HG02623 (cell line): ENCODE measurements at regions not wholly inside any gene's neighbourhood (a gene's known extent, or its start where the extent isn't known, plus 50 kb on each side); places are given as distances from the start of the nearest gene placed in this dataset.
"Not testable (repeated sequence)": the region's sequence is repeated elsewhere in the genome, so short reads cannot be mapped to it uniquely, and the experiment has no call there.

Source experiments
- ATAC-seq: cut with Tn5 transposase; IDR thresholded peaks from one replicate; pipeline ENCODE4 v1.9.1; 2021; ENCODE audit warnings: moderate library complexity; ENCODE audit not compliant: unreplicated experiment

DNA sequence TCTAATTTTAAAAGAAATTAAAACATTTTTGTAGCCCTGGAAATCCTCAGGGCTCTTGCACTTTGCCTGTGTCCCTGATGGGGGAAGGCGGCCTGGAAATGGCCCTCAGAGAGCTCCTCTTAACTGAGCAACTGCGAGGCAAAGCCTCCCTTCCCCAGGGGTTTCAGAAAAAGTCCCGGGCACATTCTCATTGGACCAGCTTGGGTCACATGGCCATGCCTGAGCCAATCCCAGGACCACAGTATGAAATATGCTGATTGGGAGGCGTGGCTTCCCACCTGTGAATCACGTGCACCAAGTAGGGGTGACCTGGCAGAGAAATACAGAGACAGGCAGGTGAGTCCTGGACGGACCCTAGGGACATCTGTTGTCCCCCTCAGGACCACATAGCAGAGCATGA is 90.4 kb upstream of the SFSWAP start:
- ATAC-seq: no peak

DNA sequence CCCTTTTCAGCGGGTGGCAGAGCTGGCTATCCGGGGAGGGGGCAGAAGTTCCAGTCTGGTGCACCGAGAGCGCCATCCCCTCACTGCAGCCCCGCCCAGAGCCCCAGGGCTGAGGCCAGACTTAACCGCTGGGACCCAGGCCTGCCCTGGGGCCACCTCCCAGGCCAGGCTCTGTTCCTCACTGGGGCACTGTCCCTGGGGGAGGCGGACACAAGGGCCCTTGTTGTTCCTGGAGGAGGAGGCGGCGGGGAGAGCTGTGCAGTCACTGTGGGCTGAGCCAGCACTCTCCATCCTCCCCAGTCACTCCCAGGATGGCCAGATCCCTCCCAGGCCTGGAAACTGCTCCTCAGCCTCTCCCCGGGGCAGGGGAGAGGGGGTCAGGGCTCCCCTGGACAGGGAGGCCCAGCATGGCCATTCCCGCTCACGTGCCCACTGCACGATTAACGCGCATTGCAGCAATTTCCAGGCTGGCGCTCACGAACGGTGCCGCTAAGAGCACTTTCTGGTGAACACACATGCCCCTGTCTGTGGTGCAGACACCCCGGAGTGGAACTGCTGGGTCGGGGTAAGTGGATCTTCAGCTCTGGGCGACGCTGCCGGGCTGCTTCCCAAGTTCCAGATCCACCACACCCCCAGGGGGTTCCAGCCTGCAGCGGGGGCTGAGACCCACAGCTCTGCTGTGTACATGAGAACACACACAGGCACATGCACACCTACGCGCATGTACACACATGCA is 89.8 kb upstream of the SFSWAP start:
- ATAC-seq: no peak

DNA sequence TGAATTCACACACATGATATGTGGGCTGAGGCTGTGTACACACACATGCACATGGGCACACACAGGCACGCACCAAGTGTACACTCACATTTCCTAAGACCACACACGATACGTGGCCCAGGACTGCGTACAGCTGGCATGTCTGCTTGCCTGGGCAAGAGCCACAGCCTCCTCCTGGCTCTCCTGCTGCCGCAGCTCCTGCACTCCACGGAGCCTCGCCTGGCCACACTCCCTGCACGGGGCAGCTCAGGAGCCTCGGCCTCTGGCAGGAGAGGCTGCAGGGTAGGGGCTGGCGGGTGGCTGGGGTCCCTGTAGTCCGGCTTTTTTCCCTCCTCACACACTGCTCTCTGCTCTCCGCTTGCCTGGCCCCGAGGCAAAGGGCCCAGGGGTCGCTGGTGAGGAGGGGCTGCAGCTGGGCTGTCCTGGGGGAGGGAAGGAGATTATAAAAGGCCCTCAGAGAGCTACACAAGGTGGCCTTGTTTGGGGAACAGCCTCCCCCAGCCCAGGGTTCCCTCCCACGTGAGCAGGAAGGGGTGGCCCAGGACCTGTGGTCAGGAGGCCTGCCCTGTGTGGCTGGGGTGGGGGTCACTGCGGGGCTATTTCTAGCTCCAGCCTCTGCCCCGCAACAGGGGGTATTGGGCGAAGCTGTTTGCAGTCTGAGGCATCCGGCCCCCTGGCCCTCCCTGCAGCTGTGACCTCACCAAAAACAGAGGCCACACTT is 89.0 kb upstream of the SFSWAP start:
- ATAC-seq: no peak

DNA sequence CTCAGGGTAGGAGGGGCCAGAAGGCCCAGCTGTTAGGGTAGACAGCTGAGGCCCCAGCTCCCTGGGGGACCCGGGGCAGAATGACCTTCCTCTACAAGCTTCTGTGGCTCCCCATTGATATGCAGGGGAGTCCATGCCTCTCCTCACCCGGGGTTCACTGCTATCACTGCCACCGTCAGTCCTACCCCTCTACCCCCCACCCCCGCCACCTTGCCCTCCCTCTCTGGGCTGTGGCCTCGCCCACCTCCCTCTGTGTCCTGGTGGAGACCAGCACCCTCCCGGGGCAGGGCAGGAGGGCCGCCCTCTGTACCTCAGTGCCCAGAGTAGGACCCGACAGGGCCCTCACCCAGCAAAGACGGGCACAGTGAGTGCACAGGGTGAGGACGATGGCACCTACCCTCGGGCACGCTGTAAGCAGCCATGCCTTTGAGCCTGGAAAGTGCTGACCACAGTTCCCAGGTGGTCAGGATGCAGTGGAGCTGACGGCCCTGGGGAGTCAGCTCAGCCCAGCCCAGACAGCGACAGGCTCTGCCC is 88.4 kb upstream of the SFSWAP start:
- no peak for ATAC-seq

DNA sequence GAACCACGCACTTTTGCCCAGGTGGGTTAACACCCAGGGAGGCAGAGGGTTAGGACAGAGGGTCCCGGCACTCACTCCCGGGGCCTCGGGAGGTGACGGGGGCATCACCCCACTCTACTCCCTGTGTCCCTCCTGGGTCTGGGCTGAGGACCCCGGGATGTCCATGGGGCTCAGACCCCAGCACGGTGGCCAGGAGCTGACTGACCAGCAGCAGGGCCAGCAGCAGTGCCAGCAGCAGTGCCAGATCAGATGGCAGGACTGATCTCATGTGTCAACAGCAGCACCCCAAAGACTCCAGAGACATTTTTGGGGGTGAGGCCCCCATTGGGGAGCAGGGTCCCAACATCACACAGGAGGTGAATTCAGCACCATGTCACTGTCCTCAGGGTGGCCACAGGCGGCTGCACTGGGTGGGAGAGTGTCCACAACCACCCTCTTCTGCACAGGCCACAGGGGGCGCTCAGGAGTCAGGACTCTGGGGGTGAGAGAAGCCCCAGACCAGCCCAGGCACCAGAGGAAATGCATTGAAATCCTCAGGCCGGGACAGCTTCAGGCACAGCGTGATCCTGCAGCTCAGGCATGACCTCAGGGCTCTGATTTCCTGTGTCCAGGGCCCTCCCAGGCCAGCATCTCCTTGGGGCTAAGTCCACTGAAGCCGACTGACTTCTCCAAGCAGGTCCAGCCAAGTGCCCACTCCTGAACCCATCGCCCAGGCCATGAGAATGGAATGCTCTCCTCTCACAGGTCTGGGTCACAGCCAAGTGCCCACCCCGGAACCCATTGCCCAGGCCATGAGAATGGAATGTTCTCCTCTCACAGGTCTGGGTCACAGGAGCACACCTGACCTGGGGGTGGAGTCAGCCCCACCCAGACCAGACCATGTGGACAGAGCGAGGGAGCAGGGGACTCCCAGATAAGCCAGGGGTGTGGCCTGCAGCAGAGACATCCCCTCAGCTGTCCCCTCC is 87.2 kb upstream of the SFSWAP start:
- not testable (repeated sequence) for ATAC-seq

DNA sequence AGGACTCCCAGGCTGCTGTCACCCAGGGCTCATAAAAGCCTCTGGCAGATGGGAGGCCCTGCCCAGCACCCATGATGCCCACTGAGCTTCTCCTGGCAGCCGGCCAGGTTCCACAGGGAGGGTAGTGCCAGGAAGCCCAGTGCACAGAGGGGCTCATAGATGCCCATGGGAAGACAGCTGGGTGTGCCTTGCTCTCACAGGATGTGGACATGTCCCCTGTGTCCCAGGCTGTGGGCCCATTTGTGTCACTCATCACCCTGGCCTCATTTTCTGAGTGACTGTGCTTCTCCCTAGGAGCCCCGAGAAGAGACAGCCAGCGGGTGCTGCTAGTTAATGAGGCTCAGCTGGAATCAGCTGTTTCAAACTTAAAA is 86.5 kb upstream of the SFSWAP start:
- not testable (repeated sequence) for ATAC-seq

DNA sequence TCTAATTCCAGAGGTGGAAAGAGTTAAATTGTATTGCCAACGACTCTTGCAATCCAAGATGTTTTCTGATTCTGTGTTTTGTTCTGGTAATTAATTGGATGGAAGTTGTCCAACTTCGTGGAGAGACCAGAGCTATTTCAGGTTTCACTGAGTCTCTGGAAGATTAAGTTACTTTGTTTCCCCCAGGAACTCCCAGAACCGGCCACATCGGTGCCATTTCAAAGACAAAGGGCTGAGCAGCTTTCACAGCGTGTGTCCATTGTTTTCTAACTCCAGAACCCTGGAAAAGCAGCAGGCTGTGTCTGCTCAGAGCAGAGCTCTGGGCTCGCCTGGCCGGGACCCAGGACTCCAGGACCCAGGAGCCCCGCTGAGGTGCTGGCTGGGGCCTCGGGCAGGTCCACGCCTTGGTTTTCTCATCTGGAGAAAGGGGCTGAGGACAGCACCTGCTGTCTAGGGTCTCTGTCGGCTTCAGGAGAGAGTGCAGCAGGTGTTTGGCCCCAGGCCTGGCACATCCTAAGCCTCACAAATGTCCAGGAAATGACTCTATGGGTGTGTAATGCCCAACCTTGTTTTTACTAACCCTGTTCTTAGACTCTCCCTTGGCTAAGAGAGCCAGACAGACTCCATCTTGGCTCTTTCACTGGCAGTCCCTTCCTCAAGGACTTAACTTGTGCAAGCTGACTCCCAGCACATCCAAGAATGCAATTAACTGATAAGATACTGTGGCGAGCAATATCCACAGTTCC is 86.0 kb upstream of the SFSWAP start:
- ATAC-seq: not testable (repeated sequence)

DNA sequence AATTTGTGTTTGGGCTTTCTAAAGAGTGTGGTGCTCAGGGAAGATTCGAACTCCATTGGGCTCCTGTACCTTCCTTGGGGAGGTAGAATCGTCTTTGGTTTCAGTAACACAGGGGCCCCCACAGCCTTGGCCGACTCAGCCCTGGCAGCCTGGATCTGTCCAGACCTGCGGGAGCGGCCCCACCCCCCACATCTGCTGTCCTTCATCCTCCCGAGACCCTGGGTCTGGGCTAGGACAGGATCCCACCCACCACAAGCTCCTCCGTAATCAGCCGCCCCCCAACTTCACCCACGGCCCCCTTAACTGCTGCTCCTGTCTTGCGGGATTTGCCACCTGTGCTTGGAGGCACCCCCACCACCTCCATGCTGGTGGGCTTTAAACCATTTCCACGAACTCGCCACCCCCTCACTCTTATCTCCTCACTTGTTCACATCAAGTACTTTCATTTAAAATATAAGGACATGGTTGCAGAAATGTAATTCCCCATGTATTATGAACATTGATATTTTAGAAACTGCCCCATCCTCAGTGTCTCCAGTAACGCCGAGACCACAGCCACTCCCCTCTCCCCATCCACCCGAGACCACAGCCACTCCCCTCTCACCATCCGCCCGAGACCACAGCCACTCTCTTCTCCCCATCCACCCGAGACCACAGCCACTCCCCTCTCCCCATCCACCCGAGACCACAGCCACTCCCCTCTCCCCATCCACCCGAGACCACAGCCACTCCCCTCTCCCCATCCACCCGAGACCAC is 84.7 kb upstream of the SFSWAP start:
- ATAC-seq: not testable (repeated sequence)

DNA sequence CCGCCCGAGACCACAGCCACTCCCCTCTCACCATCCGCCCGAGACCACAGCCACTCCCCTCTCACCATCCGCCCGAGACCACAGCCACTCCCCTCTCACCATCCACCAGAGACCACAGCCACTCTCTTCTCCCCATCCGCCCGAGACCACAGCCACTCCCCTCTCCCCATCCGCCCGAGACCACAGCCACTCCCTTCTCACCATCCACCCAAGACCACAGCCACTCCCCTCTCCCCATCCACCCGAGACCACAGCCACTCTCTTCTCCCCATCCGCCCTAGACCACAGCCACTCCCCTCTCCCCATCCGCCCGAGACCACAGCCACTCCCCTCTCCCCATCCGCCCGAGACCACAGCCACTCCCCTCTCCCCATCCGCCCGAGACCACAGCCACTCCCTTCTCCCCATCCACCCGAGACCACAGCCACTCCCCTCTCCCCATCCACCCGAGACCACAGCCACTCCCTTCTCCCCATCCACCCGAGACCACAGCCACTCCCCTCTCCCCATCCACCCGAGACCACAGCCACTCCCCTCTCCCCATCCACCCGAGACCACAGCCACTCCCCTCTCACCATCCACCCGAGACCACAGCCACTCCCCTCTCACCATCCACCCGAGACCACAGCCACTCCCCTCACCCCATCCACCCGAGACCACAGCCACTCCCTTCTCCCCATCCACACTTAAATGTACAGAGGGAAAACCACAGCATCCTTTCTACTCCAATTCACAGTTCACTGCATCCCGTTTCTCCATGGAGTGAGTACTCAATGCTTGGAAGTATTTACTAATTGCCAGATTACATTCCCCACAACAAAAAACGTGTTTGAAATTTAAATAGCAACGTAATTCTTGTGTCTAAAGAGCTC is 83.5 kb upstream of the SFSWAP start:
- not testable (repeated sequence) for ATAC-seq

DNA sequence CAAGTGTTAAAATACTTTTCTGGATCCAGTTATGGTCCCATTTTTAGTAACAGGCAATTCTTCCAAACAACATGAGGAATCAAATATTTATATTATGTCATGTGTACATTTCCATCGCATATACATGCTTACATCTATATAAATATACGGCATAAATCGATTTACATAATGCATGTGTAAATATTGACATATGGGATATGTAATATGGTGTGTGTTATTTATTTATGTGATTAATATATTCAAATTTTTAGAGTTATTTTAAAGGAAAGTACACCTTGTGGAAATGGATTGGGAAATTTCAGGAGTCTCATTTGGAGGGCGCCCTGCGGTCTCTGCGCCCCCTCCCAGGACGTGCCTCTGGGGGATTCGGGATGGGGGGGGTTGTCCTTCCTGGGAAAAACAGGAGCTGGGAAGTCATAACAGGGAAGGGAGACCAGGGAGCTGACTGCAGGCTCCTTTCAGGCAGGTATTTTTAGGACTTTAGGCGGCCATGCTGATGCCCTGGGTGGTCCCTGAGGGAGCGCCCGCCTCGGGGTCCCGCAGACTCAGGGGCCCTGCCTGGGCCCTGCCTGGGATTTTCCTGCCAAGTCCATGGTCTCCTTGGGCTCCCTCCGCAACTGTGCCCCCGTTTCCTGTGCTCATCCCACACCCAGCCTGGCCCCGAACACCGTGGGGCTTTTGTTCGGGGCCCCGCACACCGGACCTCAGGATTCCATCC is 82.7 kb upstream of the SFSWAP start:
- ATAC-seq: no peak

DNA sequence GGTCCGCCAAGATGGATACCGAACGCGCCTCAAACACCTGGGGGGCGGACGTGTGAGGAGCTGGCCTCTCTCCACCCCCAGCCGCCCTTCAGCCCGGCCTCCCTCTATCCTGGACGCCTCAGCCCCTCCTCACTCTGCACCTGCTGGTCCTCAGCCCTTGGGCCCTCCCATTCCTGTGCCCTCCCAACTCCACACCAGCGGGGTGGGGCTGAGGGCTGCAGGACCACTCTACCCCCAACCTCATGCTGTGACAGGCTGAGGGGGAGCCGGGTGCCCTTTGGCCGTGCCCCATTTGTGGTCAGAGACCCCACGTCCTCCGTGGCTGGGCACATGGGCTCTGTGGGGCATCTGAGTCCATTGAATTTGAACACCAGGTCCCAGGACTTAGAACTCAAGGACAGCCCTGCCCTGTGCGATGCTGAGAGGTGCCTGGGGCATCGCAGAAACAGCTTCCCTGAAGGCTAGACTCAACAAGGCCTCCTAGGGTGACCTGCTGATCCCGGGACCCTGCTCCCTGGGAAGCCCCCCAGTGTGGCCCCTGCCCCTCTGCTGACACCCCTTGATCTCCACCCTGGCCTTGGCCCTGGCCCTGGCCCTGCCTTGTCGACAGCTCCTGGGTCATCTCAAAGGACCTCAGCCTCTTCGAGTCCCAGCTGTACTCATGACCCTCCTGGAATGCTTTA is 82.0 kb upstream of the SFSWAP start:
- ATAC-seq: no peak

DNA sequence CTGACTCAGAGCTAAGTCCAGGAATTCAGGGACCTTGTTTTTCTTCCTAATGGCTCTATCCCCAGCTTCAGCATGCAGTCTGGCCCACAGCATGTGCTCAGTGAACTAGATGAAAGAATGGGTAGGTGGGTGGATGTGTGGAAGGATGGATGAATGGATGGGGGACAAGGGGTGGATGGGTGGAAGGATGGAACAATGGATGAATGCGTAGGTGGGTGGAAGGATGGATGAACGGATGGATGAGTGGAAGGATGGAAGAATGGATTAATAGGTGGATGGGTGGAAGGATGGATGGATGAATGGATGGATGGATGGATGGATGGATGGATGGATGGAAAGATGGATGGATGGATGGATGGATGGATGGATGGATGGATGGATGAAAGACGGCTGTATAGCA is 79.7 kb upstream of the SFSWAP start:
- ATAC-seq: no peak

DNA sequence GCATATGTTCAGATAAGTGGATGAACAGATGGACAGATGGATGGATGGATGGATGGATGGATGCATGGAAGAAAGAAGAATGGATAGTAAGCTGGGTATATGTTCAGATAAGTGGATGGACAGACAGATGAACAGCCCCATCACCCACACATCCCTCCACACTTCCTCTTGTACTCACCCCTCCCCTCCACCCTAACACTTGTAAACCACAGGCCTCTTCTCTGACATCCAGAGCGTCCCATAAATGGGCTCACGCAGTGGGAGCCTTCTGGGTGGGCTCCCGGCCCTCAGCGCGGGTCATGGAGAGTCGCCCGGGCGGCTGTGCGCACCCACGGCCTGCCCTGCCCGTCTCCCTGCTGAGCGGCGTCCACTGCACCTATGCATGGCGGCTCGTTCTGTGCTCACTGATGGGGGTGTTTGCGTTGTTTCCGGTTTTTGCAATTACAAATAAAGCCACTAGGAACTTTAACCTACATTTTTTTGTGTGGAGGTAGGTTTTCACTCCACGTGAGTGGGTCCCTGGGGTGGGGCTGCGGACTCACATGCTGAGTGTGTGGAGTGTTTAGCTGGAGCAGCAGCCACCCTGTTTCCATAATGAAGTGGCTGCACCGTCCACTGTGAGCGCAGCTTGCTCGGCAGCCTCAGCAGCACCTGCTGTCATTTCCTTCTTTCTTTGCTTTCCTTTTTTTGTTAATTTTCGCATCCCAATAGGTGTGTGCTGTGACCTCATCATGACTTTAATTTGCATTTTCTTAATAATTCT is 78.8 kb upstream of the SFSWAP start:
- ATAC-seq: not testable (repeated sequence)

DNA sequence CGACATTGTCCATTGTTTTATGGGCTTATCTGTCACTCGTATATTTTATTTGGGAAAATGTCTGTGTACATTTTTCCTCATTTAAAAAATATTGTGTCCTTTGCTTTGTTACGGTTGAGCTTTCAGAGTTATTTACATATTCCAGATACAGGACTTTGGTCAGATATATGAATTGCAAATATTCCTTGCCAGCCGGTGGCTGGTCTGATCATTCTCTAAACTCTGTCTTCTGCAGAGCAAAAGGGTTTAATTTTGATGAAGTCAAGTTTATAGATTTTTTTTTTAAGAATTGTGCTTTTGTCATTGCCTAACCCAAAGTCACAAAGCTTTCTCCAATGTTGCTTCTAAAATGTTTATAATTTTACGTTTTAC is 78.3 kb upstream of the SFSWAP start:
- ATAC-seq: not testable (repeated sequence)

DNA sequence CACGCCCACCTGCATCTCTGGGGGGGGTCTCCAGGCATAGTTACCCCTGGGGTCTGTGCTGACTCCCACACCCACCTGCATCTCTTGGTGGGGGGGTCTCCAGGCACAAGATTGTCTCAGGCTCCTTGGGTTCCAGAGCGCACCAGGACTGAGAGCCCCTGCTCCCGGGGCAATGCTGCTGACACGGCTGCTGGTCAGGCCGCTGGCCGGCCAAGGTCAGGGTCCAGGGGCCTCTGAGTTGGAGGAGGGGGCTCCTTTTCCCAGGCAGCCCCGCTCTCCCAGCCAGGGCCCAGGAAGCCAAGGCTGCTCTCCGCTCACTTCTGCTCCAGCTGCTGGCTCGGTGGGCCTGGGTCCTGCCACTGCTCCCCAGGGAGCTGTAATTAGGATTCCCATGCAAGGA is 77.3 kb upstream of the SFSWAP start:
- not testable (repeated sequence) for ATAC-seq

DNA sequence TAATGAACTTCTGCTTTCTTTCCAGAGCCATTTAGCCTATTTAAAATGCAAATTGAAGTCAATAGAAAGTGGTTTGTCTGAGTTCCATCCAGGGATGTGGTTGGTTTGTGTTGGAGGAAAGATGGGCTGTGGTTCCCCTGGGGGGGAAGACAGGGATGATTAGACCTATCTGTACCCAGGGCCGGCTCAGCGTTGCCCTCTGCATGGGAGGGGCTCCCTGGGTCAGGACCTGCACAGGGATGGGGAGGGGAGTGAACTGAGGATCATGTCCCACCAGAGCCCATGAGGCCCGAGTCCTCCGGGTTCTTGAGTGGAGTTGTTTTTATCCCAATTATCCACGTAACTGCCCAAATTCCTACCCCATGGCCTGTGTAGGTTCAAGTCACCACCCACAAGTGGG is 76.9 kb upstream of the SFSWAP start:
- no peak for ATAC-seq

DNA sequence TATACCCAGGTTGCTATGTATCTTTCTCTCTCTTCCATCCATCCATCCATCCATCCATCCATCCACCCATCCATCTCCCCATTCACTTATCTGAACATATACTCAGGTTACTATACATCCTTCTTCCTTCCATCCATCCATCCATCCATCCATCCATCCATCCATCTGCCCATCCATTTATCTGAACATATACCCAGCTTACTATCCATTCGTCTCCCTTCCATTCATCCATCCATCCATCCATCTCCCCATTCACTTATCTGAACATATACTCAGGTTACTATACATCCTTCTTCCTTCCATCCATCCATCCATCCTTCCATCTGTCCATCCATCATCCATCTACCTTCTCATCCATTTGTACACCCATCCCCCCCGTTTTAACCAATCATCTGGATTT is 75.9 kb upstream of the SFSWAP start:
- not testable (repeated sequence) for ATAC-seq
